Stimulated activated CD8-positive, alpha-beta memory T cell treated with anti-CD3 and anti-CD28 coated beads, Interleukin-7, amount 100 ng/mL, for 4 hours (primary cell): ENCODE measurements at regions not wholly inside any gene's neighbourhood (a gene's known extent, or its start where the extent isn't known, plus 50 kb on each side); places are given as distances from the start of the nearest gene placed in this dataset.
A peak's percentile ranks its signal among the peaks of the same experiment; 100 is the strongest.

Experiments
- DNase-seq, 2 donors: peaks; one replicate each; pipeline ENCODE4 v3.0.0-alpha.2; 2020; ENCODE audit warnings: low read depth in 2 of 2

GRCh38 chr3:59580996-59581395 is 531.2 kb upstream of the CFAP20DC start:
- no peak for DNase-seq

GRCh38 chr3:59580499-59580898 is 530.7 kb upstream of the CFAP20DC start:
- DNase-seq, result no peak

GRCh38 chr3:59578129-59578528 is 528.3 kb upstream of the CFAP20DC start:
- DNase-seq, result no peak

GRCh38 chr3:59576606-59577005 is 526.8 kb upstream of the CFAP20DC start:
- DNase-seq, result no peak

- peak; percentile 72 to 79 for DNase-seq
These were observed 525.5 kb upstream of the CFAP20DC start for GRCh38 chr3:59575113-59576001.

- DNase-seq, result no peak
These were observed 524.1 kb upstream of the CFAP20DC start for GRCh38 chr3:59573911-59574310.

- no peak for DNase-seq
These were observed 522.3 kb upstream of the CFAP20DC start for GRCh38 chr3:59572106-59572505.

- DNase-seq, result no peak
These were observed 521.0 kb upstream of the CFAP20DC start for GRCh38 chr3:59570806-59571205.

GRCh38 chr3:59567661-59568060 is 517.8 kb upstream of the CFAP20DC start:
- DNase-seq, result no peak

GRCh38 chr3:59566481-59566975 is 516.7 kb upstream of the CFAP20DC start:
- no peak for DNase-seq

GRCh38 chr3:59565125-59565524 is 515.3 kb upstream of the CFAP20DC start:
- DNase-seq, result no peak

GRCh38 chr3:59563966-59564365 is 514.1 kb upstream of the CFAP20DC start:
- DNase-seq, result no peak

GRCh38 chr3:59563072-59563605 is 513.3 kb upstream of the CFAP20DC start:
- no peak for DNase-seq

- DNase-seq, result no peak
These were observed 510.1 kb upstream of the CFAP20DC start for GRCh38 chr3:59559721-59560435.

GRCh38 chr3:59558906-59559720 is 509.3 kb upstream of the CFAP20DC start:
- no peak for DNase-seq

- no peak for DNase-seq
These were observed 505.9 kb upstream of the CFAP20DC start for GRCh38 chr3:59555593-59556315.

GRCh38 chr3:59553076-59553475 is 503.3 kb upstream of the CFAP20DC start:
- no peak for DNase-seq

- no peak for DNase-seq
These were observed 502.0 kb upstream of the CFAP20DC start for GRCh38 chr3:59551834-59552233.

GRCh38 chr3:59549962-59550361 is 500.1 kb upstream of the CFAP20DC start:
- no peak for DNase-seq

- DNase-seq, result no peak
These were observed 498.0 kb upstream of the CFAP20DC start for GRCh38 chr3:59547874-59548273.

GRCh38 chr3:59546522-59546921 is 496.7 kb upstream of the CFAP20DC start:
- DNase-seq, result no peak
